Naive B cell (primary cell): ENCODE measurements at regions not wholly inside any gene's neighbourhood (a gene's known extent, or its start where the extent isn't known, plus 50 kb on each side); places are given as distances from the start of the nearest gene placed in this dataset.

Source experiments
- ATAC-seq, 2 donors: fragments of 150-1000 bp; cut with Tn5 transposase; 2 replicates each; pipeline ENCODE4 v1.10.0; 2021; ENCODE audit warnings: low read depth in 2 of 2, mild to moderate bottlenecking in 2 of 2, moderate library complexity in 2 of 2
- DNase-seq: peaks from one replicate; pipeline ENCODE4 v3.0.0; 2022
- H3K27ac Mint-ChIP-seq, 6 donors: one replicate each; pipeline ENCODE4 v1.8.0; 2020 to 2022; ENCODE audit warnings: mild to moderate bottlenecking in 6 of 6, mixed read lengths in 6 of 6, moderate library complexity in 5 of 6, inconsistent platforms in 2 of 6
- H3K27me3 Mint-ChIP-seq, 3 donors: one replicate each; pipeline ENCODE4 v1.8.0; 2021 to 2022; ENCODE audit warnings: mixed read lengths in 3 of 3, mild to moderate bottlenecking in 1 of 3
- H3K36me3 Mint-ChIP-seq, 2 donors: one replicate each; pipeline ENCODE4 v1.8.0; 2020 to 2022; ENCODE audit warnings: mixed read lengths in 2 of 2, inconsistent platforms in 1 of 2, mild to moderate bottlenecking in 1 of 2
- H3K4me1 Mint-ChIP-seq, 3 donors: one replicate each; pipeline ENCODE4 v1.8.0; 2020 to 2022; ENCODE audit warnings: mixed read lengths in 3 of 3, inconsistent platforms in 1 of 3, mild to moderate bottlenecking in 1 of 3, moderate library complexity in 1 of 3
- H3K4me3 Mint-ChIP-seq, 8 donors: one replicate each; pipeline ENCODE4 v1.8.0; 2020 to 2022; ENCODE audit warnings: mild to moderate bottlenecking in 8 of 8, mixed read lengths in 8 of 8, moderate library complexity in 8 of 8, inconsistent platforms in 2 of 8
- H3K9me3 Mint-ChIP-seq, 7 donors: one replicate each; pipeline ENCODE4 v1.8.0; 2020 to 2022; ENCODE audit warnings: mixed read lengths in 7 of 7, mild to moderate bottlenecking in 5 of 7, inconsistent platforms in 2 of 7, moderate library complexity in 1 of 7

DNA sequence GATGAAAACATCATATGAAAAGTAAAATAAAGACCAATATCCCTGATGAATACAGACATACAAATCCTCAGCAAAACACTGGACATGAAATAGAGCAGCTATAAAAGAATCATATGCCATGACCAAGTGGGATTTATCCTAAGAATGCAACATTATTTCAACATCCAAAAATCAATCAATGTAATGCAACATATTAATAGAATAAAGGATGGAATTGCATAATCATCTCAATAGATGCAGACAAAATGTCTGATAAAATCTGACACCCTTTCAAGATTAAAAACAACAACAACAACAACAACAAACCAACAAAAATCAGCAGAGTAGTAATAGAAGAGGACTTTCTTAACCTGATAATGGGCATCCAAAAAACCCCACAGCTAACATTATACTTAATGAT, 63.8 kb upstream of the IL1R1 start:
- no peaks in the 10 kb centered on the region for H3K36me3 Mint-ChIP-seq
- H3K4me3 Mint-ChIP-seq: no peak overlapping the region
- no peak for ATAC-seq
- no peak for DNase-seq
- H3K4me1 Mint-ChIP-seq: peaks cover 19 to 23% (median 20%) of the 10 kb centered on the region in 3 donors
- H3K27me3 Mint-ChIP-seq: peaks cover 27 to 52% (median 38%) of the 10 kb centered on the region in 3 donors
- peaks cover 0 to 3% (median 0%) of the 10 kb centered on the region in 7 donors for H3K9me3 Mint-ChIP-seq
- H3K27ac Mint-ChIP-seq: no peak overlapping the region

DNA sequence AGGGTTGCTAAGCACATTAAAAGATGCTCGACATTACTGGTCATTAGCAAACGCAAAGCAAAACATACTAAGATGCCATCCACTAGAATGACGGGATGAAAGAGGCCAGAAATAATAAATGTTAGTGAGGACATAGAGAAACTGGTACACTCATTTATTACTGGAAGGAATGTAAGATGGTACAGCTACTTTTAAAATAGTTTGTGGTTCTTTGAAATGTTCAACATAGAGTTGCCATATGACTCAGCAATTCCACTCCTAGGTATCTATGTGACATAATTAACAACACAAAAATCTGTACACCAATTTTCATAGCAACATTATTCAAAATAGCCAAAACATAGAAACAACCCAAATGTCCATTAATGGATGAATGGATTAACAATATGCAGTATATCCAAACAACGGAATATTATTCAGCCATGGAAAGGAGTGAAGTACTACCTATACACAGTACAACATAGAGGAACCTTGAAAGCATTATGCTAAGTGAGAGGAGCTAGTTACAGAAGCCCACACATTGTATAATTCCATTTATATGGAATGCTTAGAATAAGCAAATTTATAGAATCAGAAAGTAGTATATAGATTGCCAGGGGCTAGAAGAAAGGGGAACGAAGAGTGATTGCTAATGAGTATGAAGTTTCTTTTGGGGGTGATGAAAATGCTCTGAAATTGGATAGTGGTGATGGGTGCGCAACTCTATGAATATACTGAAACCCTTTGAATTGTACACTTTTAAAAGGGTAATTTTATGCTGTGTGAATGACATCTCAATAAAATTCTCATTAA, 61.9 kb upstream of the IL1R1 start:
- DNase-seq: no peak
- ATAC-seq: no peak
- H3K27ac Mint-ChIP-seq: no peak overlapping the region
- peaks cover 14 to 15% (median 14%) of the 10 kb centered on the region in 3 donors for H3K4me1 Mint-ChIP-seq
- H3K4me3 Mint-ChIP-seq: no peak overlapping the region
- H3K36me3 Mint-ChIP-seq: no peaks in the 10 kb centered on the region
- peaks cover 22 to 52% (median 38%) of the 10 kb centered on the region in 3 donors for H3K27me3 Mint-ChIP-seq
- H3K9me3 Mint-ChIP-seq: peaks cover 0 to 3% (median 0%) of the 10 kb centered on the region in 7 donors

DNA sequence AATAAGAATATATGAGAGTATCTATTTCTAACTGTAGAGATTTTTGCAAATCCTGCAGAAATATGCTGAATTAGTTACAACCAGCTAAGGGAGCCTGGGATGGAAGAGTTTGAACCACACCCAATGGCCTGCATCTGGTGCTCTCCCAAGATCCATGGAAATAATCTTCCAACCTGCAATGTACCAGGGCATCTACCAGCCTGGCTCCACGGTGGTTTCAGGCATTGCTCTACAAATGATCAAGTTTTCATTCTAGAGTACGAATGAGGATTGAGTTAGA, 61.4 kb upstream of the IL1R1 start:
- DNase-seq: no peak
- Mint-ChIP-seq H3K9me3 (peaks cover 0 to 3% (median 0%) of the 10 kb centered on the region in 7 donors), H3K36me3 (no peaks in the 10 kb centered on the region), H3K27ac (no peak overlapping the region), H3K4me1 (peaks cover 14 to 15% (median 14%) of the 10 kb centered on the region in 3 donors), H3K27me3 (peaks cover 22 to 52% (median 38%) of the 10 kb centered on the region in 3 donors), H3K4me3 (no peak overlapping the region)
- no peak for ATAC-seq

DNA sequence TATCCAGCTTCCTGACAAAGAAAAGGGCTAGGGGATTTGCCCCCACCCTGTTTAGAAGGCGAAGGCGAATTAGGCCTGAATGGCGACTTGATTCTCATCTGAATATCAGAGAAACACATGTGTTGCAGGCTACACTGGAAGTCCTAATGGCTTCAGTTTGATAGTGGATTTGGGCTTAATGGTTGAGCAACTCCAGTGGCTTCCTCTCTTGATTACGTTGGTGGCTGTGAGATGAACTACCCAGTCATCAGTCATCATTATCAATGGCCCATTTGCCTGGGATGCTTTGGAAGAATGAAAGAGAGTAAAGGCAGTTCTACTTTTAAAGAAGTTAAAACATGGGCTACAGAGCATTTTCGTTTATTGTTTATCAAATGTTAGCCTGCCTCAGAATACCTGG, 60.9 kb upstream of the IL1R1 start:
- no peak for DNase-seq
- ATAC-seq: no peak
- no peak overlapping the region for H3K27ac Mint-ChIP-seq
- peaks cover 14 to 15% (median 14%) of the 10 kb centered on the region in 3 donors for H3K4me1 Mint-ChIP-seq
- peaks cover 0 to 3% (median 0%) of the 10 kb centered on the region in 7 donors for H3K9me3 Mint-ChIP-seq
- no peaks in the 10 kb centered on the region for H3K36me3 Mint-ChIP-seq
- no peak overlapping the region for H3K4me3 Mint-ChIP-seq
- peaks cover 22 to 52% (median 38%) of the 10 kb centered on the region in 3 donors for H3K27me3 Mint-ChIP-seq

DNA sequence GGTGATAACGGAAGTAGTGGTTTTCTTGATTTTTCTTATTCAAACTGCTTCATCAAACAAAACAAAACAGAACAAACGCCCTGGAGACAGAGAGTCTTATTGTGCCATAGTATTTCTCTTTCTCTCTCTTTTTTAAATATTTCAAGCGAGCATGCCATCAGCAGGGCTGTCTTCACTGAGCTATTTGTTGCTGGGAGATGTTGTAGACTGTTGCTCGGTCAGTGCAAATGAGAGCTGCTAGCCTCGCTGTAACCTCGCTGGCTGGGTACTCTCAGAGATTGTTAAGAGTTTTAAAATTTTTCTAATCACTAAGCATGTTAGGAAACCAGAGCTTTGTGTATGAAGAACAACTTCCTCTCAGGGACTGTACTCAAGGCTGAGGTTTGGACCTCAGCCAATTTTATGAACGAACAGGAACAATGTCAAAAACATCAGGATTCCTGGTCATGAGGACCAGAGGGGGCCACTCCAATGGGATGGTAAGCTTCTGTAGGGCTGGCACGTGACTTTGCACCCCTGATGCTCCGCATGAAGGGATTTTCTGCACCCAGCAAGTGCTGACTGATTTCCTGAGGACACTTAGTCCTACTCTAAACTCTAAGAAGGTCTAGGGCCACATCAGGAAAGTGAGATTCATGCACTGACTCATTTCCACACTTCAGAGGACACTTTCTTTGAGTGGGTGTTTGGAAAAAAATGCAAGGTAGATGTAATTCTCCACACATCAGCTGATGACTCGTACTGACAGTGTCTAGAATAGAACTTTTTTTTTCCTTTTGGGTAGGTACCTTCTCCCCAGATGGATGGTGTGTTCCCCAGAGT, 59.8 kb upstream of the IL1R1 start:
- H3K4me1 Mint-ChIP-seq: peaks cover 14 to 15% (median 14%) of the 10 kb centered on the region in 3 donors
- peaks cover 25 to 51% (median 31%) of the 10 kb centered on the region in 3 donors for H3K27me3 Mint-ChIP-seq
- peaks cover 0 to 3% of the 10 kb centered on the region in 2 donors for H3K36me3 Mint-ChIP-seq
- H3K9me3 Mint-ChIP-seq: peaks cover 0 to 5% (median 0%) of the 10 kb centered on the region in 7 donors
- ATAC-seq: peak; percentile 72 to 76
- peak overlapping the region in 1 of 6 donors; percentile 22 for H3K27ac Mint-ChIP-seq
- peak overlapping the region in 6 of 8 donors; percentile 1 to 78 (median 55) for H3K4me3 Mint-ChIP-seq
- DNase-seq: peak; percentile 16

DNA sequence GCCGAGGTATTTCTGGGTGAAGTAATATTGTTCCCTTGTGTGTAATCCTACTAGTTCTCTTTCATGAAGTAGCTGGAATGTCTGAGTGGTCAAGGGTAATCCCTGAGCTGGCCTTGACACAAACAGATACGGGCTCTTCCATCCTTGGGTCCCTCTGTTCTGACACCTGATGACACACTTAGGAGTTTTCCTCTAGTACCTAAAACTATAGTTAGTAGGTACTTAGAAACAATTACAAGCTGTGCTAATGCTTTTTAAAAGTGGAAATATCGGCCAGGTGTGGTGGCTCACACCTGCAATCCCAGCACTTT, 59.2 kb upstream of the IL1R1 start:
- Mint-ChIP-seq H3K27me3 (peaks cover 26 to 48% (median 29%) of the 10 kb centered on the region in 3 donors), H3K4me1 (peaks cover 14 to 15% (median 14%) of the 10 kb centered on the region in 3 donors), H3K36me3 (peaks cover 0 to 4% of the 10 kb centered on the region in 2 donors), H3K9me3 (peaks cover 0 to 5% (median 0%) of the 10 kb centered on the region in 7 donors), H3K27ac (no peak overlapping the region), H3K4me3 (peak overlapping the region in 1 of 8 donors; percentile 57)
- DNase-seq (no peak), ATAC-seq (no peak)

DNA sequence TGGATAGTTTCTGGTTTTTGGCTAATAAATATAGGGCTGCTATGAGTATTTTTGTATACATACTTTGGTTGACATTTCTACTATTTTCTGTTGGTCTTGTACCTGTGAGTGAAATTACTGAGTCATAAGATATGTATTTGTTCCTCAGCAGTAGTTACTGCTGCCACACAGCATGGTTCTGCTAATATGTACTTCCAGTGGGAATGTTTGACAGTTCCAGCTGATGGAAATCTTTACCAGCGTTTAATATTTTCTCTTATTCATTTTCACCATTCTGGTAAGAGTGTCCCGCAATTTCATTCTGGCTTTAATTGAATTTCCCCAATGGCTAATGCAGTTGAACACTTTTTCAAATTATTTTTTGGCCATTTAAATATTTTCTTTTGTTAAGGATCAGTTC, 57.9 kb upstream of the IL1R1 start:
- H3K4me1 Mint-ChIP-seq: peaks cover 14 to 15% (median 14%) of the 10 kb centered on the region in 3 donors
- H3K4me3 Mint-ChIP-seq: no peak overlapping the region
- H3K36me3 Mint-ChIP-seq: peaks cover 4 to 8% of the 10 kb centered on the region in 2 donors
- DNase-seq: no peak
- no peak overlapping the region for H3K27ac Mint-ChIP-seq
- peaks cover 0 to 12% (median 2%) of the 10 kb centered on the region in 7 donors for H3K9me3 Mint-ChIP-seq
- peaks cover 23 to 47% (median 30%) of the 10 kb centered on the region in 3 donors for H3K27me3 Mint-ChIP-seq
- ATAC-seq: no peak

DNA sequence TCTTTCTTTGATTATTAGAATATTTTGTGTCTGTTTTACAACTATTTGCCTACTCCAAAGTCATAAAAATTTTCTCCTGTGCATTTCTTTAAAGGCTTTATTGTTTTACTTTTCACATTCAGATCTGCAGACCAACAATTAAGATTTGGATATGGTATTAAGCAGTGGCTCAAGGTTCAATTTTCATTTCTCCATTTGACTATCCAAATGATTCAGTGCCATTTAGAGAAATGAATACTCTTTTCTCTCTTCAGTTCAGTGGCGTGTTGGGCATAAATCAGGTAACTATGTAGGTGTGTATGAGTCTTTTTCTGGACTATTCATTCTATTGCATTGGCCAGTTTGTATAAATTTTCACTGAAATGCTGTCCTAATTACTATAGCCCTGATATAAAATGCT, 57.3 kb upstream of the IL1R1 start:
- DNase-seq (no peak), ATAC-seq (no peak)
- peak overlapping the region in 1 of 6 donors; percentile 5 for H3K27ac Mint-ChIP-seq
- no peak overlapping the region for H3K4me3 Mint-ChIP-seq
- peaks cover 14 to 15% (median 14%) of the 10 kb centered on the region in 3 donors for H3K4me1 Mint-ChIP-seq
- H3K27me3 Mint-ChIP-seq: peaks cover 22 to 46% (median 30%) of the 10 kb centered on the region in 3 donors
- H3K9me3 Mint-ChIP-seq: peaks cover 1 to 18% (median 7%) of the 10 kb centered on the region in 7 donors
- peaks cover 6 to 10% of the 10 kb centered on the region in 2 donors for H3K36me3 Mint-ChIP-seq

DNA sequence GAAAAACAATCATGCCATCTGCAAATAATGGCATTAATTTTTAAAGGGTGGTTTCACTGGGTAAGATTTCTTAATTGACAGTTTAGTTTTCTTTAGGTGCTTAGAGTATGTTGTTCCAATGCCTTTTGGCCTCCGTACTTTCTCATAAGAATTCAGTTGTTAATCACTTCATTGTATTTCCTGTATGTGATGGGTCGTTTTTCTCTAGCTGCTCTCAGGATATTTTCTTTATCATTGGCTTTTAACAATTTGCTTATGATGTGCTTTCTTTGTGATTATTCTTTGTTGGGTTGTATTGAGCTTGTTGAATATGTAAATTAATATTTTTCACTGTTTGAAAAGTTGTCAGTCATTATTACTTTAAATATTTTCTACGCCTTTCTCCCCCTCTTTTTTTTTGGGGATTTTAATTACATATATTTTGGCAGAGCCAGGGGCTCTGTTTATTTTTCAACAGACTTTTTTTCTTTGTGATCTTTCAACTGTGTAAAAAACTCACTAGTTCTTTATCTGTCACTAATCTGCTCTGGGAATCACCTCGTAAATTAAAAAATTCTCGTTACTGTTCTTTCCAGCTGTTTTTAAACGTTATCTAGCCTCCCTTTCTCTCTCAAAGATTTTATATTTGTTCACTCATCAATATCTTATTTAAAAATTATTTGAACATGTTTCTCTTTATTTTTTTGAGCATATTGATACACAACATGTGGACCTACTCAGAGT, 56.2 kb upstream of the IL1R1 start:
- no peak for ATAC-seq
- H3K27me3 Mint-ChIP-seq: peaks cover 18 to 43% (median 24%) of the 10 kb centered on the region in 3 donors
- DNase-seq: no peak
- H3K27ac Mint-ChIP-seq: no peak overlapping the region
- peaks cover 11 to 14% (median 13%) of the 10 kb centered on the region in 3 donors for H3K4me1 Mint-ChIP-seq
- peaks cover 6 to 24% (median 15%) of the 10 kb centered on the region in 7 donors for H3K9me3 Mint-ChIP-seq
- no peak overlapping the region for H3K4me3 Mint-ChIP-seq
- H3K36me3 Mint-ChIP-seq: peaks cover 14 to 17% of the 10 kb centered on the region in 2 donors

DNA sequence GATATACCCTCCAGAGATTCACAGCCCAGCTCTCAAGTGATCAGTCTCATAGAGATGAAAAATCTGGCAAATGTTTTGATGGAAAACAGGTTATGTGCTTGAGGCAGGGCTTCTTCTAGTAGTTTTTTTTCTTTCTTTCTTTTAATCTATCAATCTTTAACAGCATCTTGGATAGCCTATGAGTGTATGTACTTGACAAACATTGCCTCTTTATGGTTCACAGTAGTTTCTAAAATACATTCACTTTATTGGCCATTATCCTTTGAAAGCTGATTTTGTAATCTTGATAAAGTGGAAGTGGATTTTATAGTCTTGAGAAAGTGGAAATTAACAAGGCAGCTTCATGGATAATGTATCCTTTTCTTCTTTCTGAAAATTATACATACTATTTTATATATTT, 51.4 kb upstream of the IL1R1 start:
- Mint-ChIP-seq H3K4me3 (no peak overlapping the region), H3K27ac (no peak overlapping the region), H3K36me3 (peaks cover 14 to 17% of the 10 kb centered on the region in 2 donors), H3K4me1 (peaks cover 0 to 6% (median 0%) of the 10 kb centered on the region in 3 donors), H3K9me3 (peaks cover 8 to 36% (median 17%) of the 10 kb centered on the region in 7 donors), H3K27me3 (peaks cover 26 to 45% (median 28%) of the 10 kb centered on the region in 3 donors)
- DNase-seq: no peak
- ATAC-seq: no peak

DNA sequence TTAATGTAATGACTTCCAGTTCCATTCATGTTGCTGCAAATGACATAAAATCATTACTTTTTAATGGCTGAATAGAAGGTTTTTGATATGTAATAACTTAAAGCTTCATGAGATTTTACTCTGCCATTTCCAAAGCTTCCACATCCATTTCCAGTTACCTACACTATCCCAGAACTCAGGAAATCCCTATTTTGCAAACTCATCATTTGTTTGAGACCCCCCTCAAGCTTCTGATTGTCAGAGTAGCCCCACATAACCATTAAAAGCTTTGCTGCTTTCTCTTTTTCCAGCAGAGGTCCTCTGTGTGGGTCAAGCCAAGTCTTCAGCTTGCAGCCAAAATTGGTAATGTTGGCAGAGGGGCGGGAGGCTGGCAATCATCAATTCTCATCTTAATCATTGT, 50.6 kb upstream of the IL1R1 start:
- Mint-ChIP-seq H3K4me3 (no peak overlapping the region), H3K9me3 (peaks cover 8 to 36% (median 17%) of the 10 kb centered on the region in 7 donors), H3K27me3 (peaks cover 26 to 45% (median 28%) of the 10 kb centered on the region in 3 donors), H3K27ac (no peak overlapping the region), H3K4me1 (peaks cover 0 to 6% (median 0%) of the 10 kb centered on the region in 3 donors), H3K36me3 (peaks cover 14 to 17% of the 10 kb centered on the region in 2 donors)
- ATAC-seq (no peak), DNase-seq (no peak)

DNA sequence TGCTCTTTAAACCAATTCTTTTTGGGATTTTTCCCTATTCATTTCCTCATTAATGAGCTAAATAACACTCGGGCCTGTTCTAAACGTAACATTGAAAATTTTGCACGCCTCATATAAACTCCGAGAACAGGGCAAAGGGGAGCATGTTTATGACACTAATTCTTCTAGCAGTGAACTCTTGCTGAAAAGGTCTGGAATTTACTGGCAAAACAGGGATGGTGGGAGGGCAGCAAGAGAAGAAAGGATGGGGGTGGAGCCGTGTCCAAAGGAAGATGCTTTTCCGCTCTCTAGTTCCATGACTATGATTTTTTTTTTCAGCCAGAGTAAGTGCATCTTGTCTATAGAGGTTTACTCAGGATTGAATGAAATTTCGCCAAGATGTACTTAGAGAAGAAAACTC, 50.0 kb upstream of the IL1R1 start:
- no peak for DNase-seq
- Mint-ChIP-seq H3K27ac (no peak overlapping the region), H3K4me3 (no peak overlapping the region), H3K27me3 (peaks cover 25 to 42% (median 28%) of the 10 kb centered on the region in 3 donors), H3K4me1 (peaks cover 0 to 6% (median 0%) of the 10 kb centered on the region in 3 donors), H3K9me3 (peaks cover 8 to 36% (median 17%) of the 10 kb centered on the region in 7 donors), H3K36me3 (peaks cover 13 to 17% of the 10 kb centered on the region in 2 donors)
- ATAC-seq: no peak
